NOMO-1 (cell line): ENCODE measurements at regions not wholly inside any gene's neighbourhood (a gene's known extent, or its start where the extent isn't known, plus 50 kb on each side); places are given as distances from the start of the nearest gene placed in this dataset.

ENCODE experiments used
- DNase-seq, 2 experiments: peaks; one replicate each; lab custom pipeline; 2025; ENCODE audit not compliant: unreplicated experiment in 2 of 2; lab: John Stamatoyannopoulos, UW

DNA sequence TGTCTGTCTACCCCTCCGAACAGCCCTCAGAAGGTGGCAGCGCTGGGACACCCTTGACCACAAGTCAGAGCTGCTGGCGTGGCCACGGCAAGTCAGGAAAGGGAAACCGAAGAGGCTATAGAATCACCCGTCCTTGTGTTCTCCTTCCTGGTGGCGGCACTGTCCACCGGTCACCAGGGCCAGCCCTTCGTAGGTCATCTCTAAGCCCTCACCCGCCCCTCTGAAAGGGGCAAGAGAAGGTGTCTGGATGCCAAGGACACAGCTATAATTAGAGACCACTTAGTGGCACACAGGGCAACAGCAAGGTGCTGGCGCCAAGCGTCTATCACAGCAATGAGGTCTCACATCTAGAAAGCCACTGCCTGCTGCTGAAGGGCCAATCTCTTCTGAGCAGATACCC is 320.9 kb downstream of the SHANK2 start:
- no peak for DNase-seq

DNA sequence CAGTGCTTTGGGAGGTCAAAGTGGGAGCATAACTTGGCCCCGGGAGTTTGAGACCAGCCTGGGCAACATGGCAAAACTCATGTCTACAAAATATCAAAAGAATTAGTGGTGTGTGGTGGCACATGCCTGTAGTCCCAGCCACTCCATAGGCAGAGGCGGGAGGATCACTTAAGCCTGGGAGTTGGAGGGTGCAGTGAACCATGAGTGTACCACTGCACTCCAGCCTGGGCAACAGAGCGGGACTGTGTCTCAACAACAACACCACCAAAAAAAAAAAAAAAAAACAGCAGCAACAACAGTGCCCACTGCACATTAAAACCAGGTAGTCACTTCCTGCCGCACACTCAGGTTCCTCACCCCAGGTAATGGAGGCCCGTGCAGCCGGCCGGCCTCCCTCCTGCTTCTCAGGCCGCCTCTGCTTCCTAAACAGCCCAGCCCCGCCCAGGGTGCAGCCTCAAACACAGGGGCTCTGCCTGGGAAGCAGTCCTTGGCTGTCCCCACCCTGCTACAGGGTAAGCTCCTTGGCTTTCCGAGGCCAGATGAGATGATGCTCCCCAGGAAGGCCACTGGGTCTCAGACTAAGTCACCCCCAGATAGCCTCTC is 318.3 kb downstream of the SHANK2 start:
- DNase-seq = no peak

DNA sequence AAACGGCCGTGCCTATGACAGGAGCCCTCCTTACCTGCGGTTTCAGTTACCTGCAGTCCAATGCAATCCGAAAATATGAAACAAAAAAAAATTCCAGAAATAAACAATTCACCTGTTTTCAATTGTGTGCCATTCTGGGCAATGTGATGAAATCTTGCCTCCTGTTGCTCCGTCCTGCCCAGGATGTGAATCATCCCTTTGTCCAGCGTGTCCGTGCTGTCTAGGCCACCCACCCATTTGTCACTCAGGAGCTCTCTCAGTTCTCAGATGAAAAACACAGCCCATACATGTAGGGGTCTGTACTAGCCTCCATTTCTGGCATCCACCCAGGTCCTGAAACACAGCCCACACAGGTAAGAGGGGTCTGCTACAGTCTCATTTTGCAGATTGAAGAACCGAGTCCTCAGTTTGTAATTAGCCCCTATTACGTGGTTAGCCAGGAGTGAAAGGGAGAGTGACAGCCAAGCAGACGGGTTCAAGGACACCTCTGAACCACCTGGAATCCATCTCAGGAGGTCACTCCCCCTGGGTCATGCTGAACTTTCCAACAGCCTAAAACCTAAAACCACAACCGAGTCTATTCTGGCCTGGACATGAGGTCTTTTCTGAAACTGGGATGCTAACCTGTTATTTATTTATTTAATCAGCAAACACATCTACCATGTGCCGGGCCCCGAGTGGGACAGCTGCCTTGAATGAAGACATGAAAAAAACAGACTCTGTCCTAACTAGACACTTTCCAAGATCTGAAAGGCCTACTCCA is 317.2 kb downstream of the SHANK2 start:
- DNase-seq = no peak

DNA sequence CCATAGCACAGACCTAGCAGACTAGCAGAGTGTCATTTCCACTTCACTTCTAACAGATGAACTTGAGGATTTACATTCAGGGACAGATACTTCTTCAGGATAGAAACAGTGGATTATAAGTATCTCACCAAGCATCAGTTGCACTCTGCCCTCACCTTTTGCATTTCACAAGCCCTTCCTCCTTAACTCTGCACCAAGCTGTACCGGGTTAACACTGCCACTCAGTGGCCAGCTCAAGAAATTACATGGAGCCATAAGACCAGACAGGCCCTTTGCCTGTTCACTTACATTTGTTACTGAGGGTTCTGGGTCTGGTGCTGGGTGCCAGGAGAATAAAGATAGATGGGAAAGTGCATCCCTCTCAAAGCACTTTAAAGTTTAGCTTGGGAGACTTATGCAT is 309.8 kb downstream of the SHANK2 start:
- no peak for DNase-seq

DNA sequence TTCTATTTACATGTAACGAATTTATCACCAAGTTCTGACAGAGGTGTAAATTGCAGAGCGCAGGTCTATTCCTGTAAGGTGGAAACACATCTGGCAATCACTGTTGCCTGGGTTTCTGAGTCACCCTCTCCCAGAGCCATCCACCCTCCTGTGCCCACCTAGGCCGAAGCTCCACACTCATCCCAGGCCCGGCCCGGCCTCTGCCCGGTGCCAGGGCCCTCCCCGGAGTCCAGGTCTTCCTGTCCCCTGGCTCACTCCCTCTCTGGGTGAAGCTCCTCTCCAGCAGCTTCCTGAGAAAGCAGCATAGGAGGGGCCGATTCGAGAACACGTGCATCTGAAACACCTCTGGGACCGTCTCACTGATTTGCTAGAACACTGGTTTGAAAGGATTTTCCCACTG is 308.2 kb downstream of the SHANK2 start:
- no peak for DNase-seq

DNA sequence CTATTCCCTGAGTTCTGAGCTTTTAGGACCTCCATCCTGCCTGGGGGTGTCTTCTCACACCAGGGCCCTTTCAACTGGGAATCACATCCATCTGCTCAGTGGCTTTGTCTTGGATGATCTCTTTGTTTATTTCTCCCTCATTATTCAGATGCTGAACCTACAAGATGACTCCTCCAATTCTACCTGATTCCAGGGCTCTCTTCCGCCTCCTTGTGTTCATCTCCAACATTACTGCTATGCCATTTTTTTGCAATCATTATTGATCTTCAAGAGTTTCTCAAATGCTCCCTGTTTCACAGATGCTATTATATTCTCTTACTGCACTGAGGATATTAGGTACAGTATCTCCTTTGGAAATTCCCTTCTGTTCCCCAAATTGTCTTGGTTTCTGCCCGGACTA is 307.7 kb downstream of the SHANK2 start:
- DNase-seq = no peak

DNA sequence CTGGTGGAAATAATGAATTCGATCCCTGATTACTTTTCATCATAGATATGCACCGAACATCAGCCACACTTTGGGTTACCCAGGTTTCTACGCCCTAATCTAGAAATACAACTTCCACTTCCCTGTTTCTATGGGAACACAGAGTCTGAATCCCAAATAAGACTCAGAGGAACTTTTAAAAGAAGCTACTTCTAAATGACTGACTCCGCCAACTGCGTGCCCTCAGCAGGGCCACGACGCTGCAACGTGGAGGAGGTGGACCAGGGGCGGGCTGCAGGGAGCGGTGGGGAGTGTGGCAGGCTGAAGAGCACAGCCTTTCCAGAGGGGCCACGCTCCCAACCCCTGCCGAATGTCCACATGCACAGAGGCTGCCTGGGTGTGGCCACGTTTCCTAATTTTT is 304.0 kb downstream of the SHANK2 start:
- no peak for DNase-seq

DNA sequence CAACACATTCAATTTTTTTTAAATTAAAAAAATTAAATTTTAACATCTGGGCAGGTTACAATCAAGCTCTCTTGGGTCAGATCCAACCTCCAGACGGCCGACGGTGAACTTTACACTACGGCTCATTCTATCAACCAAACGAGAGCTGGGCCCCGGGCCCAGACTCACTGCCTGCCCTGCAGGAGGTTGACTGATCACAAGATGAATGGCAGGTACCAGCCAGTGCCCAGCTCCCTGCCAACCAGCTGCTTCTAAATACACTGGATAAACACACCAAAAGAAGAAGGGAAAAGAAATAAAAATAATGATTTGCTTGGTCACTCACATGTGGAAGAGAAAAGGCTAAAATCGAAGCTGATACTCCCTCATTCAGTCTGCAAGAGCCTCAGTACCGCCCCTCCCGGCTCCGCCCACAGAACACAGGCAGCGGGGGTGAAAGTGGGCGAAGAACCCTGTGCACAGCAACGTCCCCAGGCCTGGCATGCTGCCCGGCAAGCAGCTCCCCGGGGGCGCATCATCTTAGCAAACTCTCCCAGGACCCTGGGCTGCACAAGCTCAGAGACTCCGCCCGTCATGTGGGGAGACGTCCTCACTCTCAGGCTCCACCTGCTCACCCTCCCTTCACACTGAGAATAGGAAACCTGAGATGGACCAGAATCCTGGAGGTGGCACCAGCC is 303.4 kb downstream of the SHANK2 start:
- no peak for DNase-seq

DNA sequence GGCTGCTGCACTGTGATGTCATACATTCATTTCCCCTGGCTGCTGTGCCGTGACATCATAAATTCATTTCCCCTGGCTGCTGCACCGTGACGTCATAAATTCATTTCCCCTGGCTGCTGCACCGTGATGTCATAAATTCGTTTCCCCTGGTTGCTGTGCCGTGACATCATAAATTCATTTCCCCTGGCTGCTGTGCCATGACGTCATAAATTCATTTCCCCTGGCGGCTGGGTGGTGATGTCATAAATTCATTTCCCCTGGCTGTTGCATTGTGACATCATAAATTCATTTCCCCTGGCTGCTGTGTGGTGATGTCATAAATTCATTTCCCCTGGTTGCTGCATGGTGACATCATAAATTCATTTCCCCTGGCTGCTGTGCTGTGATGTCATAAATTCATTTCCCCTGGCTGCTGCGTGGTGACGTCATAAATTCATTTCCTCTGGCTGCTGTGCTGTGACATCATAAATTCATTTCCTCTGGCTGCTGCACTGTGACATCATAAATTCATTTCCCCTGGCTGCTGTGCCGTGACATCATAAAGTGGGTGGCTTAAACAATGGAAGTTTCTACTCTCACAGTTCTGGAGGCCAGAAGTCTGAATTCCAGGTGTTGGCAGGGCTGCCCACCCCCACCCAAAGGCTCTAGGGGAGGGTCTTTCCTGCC is 301.1 kb downstream of the SHANK2 start:
- no peak for DNase-seq

DNA sequence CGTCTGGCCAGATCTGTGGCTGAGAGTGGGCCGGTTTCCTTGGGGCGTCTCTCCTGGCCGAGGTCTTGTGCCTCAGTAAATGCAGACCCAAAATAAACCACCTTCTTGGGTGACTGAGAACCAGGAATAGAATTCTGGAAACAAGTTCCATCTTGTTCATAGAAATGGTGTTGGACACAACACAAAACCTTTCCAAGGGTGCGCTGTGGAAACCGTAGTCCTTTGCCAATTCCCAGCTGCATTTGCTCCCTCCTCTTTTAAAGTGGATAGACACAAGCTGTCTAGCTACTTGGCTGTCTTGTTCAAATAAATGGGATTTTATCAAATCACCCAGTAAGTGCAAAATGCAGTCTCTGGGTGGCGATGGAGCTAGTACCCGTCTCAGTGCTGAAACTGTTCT is 300.2 kb downstream of the SHANK2 start:
- no peak for DNase-seq

DNA sequence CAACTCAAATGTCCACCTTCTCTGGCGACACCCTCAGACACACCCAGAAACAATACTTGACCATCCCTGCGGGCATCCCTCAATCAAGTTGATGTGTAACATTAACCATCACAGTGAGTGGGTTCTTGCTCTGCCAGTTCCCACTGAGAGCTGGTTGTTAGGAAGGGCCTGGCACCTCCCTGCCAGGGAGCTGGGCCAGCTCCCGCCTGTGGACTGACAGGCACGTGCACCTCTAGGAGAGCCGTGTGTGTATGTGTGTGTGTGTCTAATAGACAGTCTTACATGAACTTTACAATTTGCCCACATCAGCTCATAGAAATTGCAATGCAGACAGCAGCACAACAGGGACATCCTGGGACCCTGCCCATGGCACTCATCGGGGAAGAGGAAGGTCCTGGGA is 298.7 kb downstream of the SHANK2 start:
- DNase-seq = no peak

DNA sequence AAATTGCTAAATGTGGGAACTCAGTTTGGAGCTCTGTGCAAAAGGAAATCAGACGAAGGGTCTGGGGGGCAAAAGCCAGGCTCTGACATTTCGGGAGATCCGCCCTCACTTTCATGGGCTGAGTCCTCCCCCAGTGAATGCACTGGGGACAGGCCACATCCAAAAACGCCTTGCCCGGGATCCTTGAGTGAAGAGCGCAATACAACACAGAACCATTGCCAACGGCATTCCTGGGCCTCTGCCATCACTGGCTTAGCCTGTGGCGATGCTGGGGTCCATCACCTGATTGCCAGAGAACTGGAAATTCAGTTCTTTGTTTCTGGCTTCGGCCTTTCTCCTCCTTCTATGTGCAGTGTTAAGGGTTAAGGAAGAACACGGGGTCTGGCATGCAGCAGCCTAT is 297.9 kb downstream of the SHANK2 start:
- DNase-seq = no peak
